ENCODE measurements at regions not wholly inside any gene's neighbourhood (a gene's known extent, or its start where the extent isn't known, plus 50 kb on each side); places are given as distances from the start of the nearest gene placed in this dataset.
"Not testable (repeated sequence)": the region's sequence is repeated elsewhere in the genome, so short reads cannot be mapped to it uniquely, and the experiment has no call there.

DNA sequence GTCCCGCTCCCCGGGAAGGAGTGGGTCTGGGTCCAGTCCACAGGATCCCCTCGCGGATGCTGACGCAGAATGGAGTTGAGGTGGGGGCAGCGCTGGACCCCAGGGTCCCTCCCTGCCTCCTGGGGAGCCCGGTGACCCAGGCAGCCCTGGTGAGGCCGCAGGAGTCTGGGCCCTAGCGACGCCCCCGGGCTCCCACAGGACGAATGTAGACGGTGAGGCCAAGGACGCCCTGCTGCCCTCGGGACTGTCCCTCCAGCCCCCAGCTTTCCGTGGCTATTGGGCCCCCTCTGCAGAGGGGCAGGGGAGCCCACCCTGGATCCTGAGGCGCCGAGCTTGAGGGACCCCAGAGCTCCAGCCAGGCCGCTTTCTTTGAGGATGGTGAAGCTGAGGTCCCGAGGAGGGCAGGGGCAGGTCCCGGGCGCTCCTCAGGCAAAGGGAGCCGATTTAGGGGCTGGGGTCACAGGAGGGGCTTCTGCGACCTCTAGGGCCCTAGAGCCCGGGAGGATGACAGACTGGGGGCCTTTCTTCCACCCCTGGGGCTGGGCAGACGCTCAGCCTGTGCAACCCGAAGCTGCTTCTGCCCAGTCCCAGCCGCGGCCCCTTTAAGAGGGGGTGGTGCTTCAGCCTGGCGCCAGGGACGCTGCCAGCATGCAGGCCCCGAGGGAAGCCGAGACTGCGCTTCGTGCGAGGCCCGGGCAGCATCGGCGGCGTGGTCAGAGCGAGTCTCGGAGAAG, 986.8 kb downstream of the TUBA3C start:
- H3K4me1 ChIP-seq (ENCODE audit: insufficient read depth); H3K4me3 ChIP-seq; H3K27ac Mint-ChIP-seq; H3K79me2 ChIP-seq (replicated peaks; ENCODE audit: insufficient read depth); H3K4me1 Mint-ChIP-seq; DNase-seq (ENCODE audit: low spot score); H3K9me2 ChIP-seq (ENCODE audit: insufficient read depth); ATAC-seq; H3K4me2 ChIP-seq; H2AFZ ChIP-seq; H3K27ac ChIP-seq (ENCODE audit: low read depth); H4K20me1 ChIP-seq (replicated peaks; ENCODE audit: insufficient read depth); H3K27me3 Mint-ChIP-seq (ENCODE audit: insufficient read depth, low read depth, poor library complexity); H3F3A ChIP-seq (replicated peaks; ENCODE audit: low read depth); H3K4me3 Mint-ChIP-seq; H3K27me3 ChIP-seq (ENCODE audit: insufficient read depth); H3K36me3 ChIP-seq (ENCODE audit: insufficient read depth): not testable (repeated sequence)
- peaks cover 16% of the 10 kb centered on the region for H3K36me3 Mint-ChIP-seq (ENCODE audit: low read depth)
- H3K9me3 Mint-ChIP-seq: peaks cover 63% of the 10 kb centered on the region

DNA sequence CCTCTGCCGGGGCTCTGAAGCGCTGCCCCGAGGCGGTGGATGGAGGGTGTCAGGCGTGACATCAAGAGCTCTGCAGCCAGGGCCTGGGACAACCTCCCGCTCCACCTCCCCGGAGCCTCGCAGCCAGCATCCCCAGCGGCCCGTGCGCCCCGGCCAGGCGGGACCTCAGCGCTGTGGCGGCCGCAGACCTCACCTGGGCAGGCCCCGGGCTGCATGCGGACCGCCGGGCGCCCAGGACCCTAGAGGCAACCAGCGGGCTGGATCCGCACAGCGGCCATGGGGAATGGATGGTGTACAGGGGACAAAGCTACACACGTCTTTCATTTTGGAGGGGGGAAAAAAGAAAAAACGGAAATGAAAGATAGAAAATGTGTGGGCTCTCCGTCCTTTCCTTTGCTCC, 987.5 kb downstream of the TUBA3C start:
- H3F3A ChIP-seq (replicated peaks; ENCODE audit: low read depth); H3K27me3 ChIP-seq (ENCODE audit: insufficient read depth); H3K4me1 ChIP-seq (ENCODE audit: insufficient read depth); H3K4me1 Mint-ChIP-seq; H3K4me3 Mint-ChIP-seq; H4K20me1 ChIP-seq (replicated peaks; ENCODE audit: insufficient read depth); H3K36me3 ChIP-seq (ENCODE audit: insufficient read depth); H3K4me2 ChIP-seq; H3K9me2 ChIP-seq (ENCODE audit: insufficient read depth); H3K27ac Mint-ChIP-seq; ATAC-seq; H3K79me2 ChIP-seq (replicated peaks; ENCODE audit: insufficient read depth); DNase-seq (ENCODE audit: low spot score); H3K27me3 Mint-ChIP-seq (ENCODE audit: insufficient read depth, low read depth, poor library complexity); H3K4me3 ChIP-seq; H3K27ac ChIP-seq (ENCODE audit: low read depth); H2AFZ ChIP-seq: not testable (repeated sequence)
- Mint-ChIP-seq H3K36me3 (ENCODE audit: low read depth) (peaks cover 16% of the 10 kb centered on the region), H3K9me3 (peaks cover 67% of the 10 kb centered on the region)
